WERI-Rb-1 (cell line): ENCODE measurements at regions not wholly inside any gene's neighbourhood (a gene's known extent, or its start where the extent isn't known, plus 50 kb on each side); places are given as distances from the start of the nearest gene placed in this dataset.

Experiments used
- DNase-seq: peaks from one replicate; pipeline ENCODE4 v3.0.0-alpha.2; 2020
- H3K27ac ChIP-seq: fragments of 250-450 bp; sonication (Bioruptor Pico); 2 replicates; pipeline ENCODE4 v1.5.1; 2020; ENCODE audit warnings: mild to moderate bottlenecking, moderate library complexity
- H3K27me3 ChIP-seq: fragments of 250-450 bp; sonication (Bioruptor Pico); 2 replicates; pipeline ENCODE4 v1.5.1; 2021; ENCODE audit warnings: mild to moderate bottlenecking, low read depth, moderate library complexity; ENCODE audit not compliant: insufficient read depth, severe bottlenecking
- H3K36me3 ChIP-seq: fragments of 250-450 bp; sonication (Bioruptor Pico); 2 replicates; pipeline ENCODE4 v1.5.1; 2020; ENCODE audit warnings: mild to moderate bottlenecking, moderate library complexity
- H3K4me3 ChIP-seq: 2 replicates; pipeline ENCODE4 v1.5.1; 2011; ENCODE audit warnings: low read depth, mild to moderate bottlenecking, control low read depth, low read length
- H3K9me3 ChIP-seq: fragments of 250-450 bp; sonication (Bioruptor Pico); 2 replicates; pipeline ENCODE4 v1.5.1; 2021; ENCODE audit warnings: mild to moderate bottlenecking, moderate library complexity; ENCODE audit not compliant: severe bottlenecking
- CTCF ChIP-seq: IDR thresholded peaks from 2 replicates; pipeline ENCODE4 v1.5.1; 2011; ENCODE audit warnings: low read depth, mild to moderate bottlenecking, control low read depth, inconsistent platforms, low read length

- H3K36me3 ChIP-seq = no peaks in the 10 kb centered on the region
- no peak overlapping the region for H3K4me3 ChIP-seq
- H3K9me3 ChIP-seq = no peaks in the 10 kb centered on the region
- no peak for DNase-seq
- H3K27ac ChIP-seq = peak overlapping the region; percentile 76
- H3K27me3 ChIP-seq = no peaks in the 10 kb centered on the region
- TF ChIP-seq CTCF = no peak
These were observed 99.6 kb upstream of the MGAT5 start for GRCh38 chr2:134154246-134154645.

GRCh38 chr2:134155134-134155533, 98.7 kb upstream of the MGAT5 start:
- no peaks in the 10 kb centered on the region for H3K9me3 ChIP-seq
- H3K36me3 ChIP-seq = no peaks in the 10 kb centered on the region
- DNase-seq = no peak
- no peaks in the 10 kb centered on the region for H3K27me3 ChIP-seq
- no peak for TF ChIP-seq CTCF
- H3K4me3 ChIP-seq = no peak overlapping the region
- no peak overlapping the region; the same call in 1 of the 2 replicates for H3K27ac ChIP-seq

GRCh38 chr2:134158295-134158694, 95.6 kb upstream of the MGAT5 start:
- Histone ChIP-seq H3K9me3 (no peaks in the 10 kb centered on the region), H3K27ac (no peak overlapping the region), H3K36me3 (no peaks in the 10 kb centered on the region; the same call in 1 of the 2 replicates), H3K27me3 (no peaks in the 10 kb centered on the region), H3K4me3 (no peak overlapping the region)
- DNase-seq = no peak
- TF ChIP-seq CTCF = no peak

- DNase-seq = no peak
- no peaks in the 10 kb centered on the region for H3K9me3 ChIP-seq
- no peaks in the 10 kb centered on the region for H3K27me3 ChIP-seq
- no peak overlapping the region for H3K4me3 ChIP-seq
- peak overlapping the region; percentile 40 for H3K27ac ChIP-seq
- no peaks in the 10 kb centered on the region; the same call in 1 of the 2 replicates for H3K36me3 ChIP-seq
- no peak for TF ChIP-seq CTCF
These were observed 92.7 kb upstream of the MGAT5 start for GRCh38 chr2:134161170-134161547.

- Histone ChIP-seq H3K27ac (no peak overlapping the region), H3K36me3 (no peaks in the 10 kb centered on the region; the same call in 1 of the 2 replicates), H3K27me3 (no peaks in the 10 kb centered on the region), H3K9me3 (no peaks in the 10 kb centered on the region), H3K4me3 (no peak overlapping the region)
- no peak for DNase-seq
- TF ChIP-seq CTCF = no peak
These were observed 90.5 kb upstream of the MGAT5 start for GRCh38 chr2:134163336-134163735.

- Histone ChIP-seq H3K36me3 (no peaks in the 10 kb centered on the region; the same call in 1 of the 2 replicates), H3K27ac (no peak overlapping the region), H3K27me3 (no peaks in the 10 kb centered on the region), H3K9me3 (no peaks in the 10 kb centered on the region), H3K4me3 (no peak overlapping the region)
- no peak for DNase-seq
- no peak for TF ChIP-seq CTCF
These were observed 89.6 kb upstream of the MGAT5 start for GRCh38 chr2:134164306-134164705.
